GM18502 (cell line): ENCODE measurements at regions not wholly inside any gene's neighbourhood (a gene's known extent, or its start where the extent isn't known, plus 50 kb on each side); places are given as distances from the start of the nearest gene placed in this dataset.

ENCODE experiments used
- ATAC-seq: cut with Tn5 transposase; IDR thresholded peaks from one replicate; pipeline ENCODE4 v1.9.1; 2021; ENCODE audit warnings: mild to moderate bottlenecking; ENCODE audit not compliant: unreplicated experiment, poor library complexity

DNA sequence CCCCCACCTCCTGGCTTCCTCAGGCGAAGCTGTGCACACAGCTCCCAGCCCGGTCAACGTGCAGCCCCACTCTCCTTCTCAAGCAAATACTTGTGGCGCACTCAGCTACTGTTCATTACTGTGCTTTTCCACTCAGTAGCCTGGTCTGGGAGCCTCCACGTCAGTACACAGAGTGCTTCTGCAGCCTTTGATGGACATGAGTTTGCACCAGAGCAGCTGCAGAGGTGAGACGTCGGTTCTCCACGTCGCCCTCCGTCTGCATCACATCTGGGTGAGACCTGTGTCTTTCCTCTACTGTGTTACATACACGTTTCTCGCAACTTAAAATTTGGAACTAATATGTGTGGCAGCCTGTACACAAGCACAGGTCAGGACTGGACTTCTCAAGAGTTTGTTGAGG lies 334.3 kb downstream of the C16orf95 start:
- no peak for ATAC-seq

DNA sequence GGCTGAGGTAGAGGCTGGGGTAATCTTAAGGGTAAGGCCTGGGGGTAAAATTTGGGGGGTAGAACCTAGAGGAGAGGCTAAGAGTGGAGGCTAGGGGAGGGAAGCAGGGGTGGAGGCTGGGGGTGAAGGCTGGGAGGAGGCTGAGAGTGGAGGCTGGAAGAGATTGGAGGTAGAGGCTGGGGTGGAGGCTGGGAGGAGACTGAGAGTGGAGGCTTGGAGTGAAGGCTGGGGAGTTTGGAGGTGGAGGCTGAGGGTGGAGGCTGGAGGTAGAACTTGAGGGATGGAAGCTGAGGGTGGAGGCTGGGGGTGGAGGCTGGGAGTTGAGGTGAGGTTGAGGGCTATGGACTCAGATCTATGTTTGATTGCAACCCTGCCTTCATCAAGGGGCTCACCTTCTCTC lies 333.6 kb downstream of the C16orf95 start:
- ATAC-seq = no peak

DNA sequence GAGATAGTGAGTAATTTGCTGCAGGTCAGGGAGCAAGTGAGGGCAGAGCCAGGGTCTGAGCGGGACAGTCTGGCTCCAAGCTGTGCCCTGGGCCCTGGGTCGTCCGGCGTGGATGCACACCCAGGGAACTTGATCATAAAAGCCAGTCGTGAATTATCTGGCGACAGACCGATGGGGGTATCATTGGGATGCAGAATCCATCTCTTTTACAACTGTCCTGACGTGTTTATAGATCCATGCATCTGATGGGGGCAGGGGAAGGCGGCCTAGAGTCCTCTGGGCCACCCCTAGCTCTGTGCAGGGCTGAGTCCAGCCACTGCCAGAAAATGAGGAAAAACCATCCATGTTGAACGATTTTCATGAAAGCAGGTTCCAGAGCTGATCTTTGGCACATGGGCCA lies 332.8 kb downstream of the C16orf95 start:
- ATAC-seq = no peak

GRCh38 chr16:86984991-86985647 lies 332.1 kb downstream of the C16orf95 start:
- ATAC-seq = no peak

GRCh38 chr16:86985648-86986015 lies 331.6 kb downstream of the C16orf95 start:
- no peak for ATAC-seq

- ATAC-seq = no peak
Observed at GRCh38 chr16:86986136-86986535, 331.1 kb downstream of the C16orf95 start.

GRCh38 chr16:86986809-86987487 lies 330.2 kb downstream of the C16orf95 start:
- ATAC-seq = no peak

GRCh38 chr16:86987746-86988670 lies 329.2 kb downstream of the C16orf95 start:
- ATAC-seq = no peak

DNA sequence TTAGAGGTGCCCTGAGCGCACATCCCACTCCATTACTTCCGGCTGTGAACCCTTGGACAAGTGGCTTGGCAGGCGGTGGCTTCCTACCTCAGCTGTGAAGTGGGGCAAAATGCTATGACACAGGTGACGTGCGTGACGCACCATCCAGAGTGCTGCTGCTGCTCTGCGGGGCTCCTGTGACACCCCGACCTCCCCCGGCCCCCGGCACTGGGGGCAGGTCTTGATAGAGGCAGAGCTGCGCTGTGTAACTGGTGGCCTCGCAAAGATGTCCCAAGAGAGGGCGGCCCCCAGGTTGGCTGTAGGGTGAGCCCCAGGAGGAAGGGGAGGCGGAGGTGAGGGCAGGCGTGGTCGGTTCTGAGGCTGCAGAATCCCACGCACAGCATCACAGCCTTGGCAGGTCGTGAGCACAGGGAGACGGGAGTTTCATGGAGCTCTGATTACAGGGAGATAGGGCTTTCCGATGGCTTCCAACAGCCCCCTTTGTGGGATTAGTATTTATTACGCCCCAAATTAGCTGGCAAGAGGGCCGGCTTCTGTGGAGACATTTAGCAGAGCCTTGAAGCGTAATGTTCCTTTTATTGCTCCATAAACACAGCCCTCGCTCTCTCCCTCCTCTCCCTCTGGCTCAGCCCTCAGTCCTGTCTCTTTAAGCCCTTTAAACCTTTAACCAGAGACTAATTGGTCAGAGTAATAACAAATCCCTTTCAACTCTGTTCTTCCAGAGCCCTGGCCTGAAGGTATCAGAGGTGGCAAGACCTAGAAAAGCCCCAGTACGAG lies 328.1 kb downstream of the C16orf95 start:
- no peak for ATAC-seq

DNA sequence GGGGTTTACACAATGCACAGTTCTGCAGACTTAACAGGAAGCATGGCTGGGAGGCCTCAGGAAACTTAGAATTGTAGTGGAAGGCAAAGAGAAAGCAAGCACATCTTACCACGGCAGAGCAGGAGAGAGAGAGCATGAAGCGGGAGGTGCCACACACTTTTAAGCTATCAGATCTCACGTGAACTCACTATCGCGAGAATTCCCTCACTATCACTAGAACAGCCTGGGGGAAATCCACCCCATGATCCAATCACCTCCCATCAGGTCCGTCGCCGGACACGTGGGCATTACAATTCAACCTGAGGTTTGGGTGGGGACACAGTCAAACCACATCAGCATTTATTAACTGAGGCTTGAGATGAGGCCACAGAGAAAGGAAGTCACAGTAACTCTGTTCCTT lies 326.7 kb downstream of the C16orf95 start:
- ATAC-seq = no peak

DNA sequence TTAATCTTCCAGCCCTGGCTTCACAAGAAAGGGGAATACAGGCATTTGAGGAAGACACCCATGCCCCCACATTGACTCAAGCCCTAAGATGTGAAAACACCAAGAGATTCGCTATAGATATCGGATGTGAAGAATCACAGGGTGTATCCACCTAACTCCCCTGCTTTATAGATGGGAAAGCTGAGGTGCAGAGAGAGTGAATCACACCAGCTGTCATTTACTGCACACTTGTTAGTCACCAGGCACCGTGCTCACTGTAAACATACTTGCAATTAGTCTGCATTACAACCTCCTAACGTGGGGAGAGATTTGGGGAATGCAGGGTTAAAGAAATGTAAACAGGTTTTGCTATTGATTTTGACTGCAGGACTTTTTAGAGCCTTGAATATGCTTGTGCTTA lies 325.5 kb downstream of the C16orf95 start:
- no peak for ATAC-seq

DNA sequence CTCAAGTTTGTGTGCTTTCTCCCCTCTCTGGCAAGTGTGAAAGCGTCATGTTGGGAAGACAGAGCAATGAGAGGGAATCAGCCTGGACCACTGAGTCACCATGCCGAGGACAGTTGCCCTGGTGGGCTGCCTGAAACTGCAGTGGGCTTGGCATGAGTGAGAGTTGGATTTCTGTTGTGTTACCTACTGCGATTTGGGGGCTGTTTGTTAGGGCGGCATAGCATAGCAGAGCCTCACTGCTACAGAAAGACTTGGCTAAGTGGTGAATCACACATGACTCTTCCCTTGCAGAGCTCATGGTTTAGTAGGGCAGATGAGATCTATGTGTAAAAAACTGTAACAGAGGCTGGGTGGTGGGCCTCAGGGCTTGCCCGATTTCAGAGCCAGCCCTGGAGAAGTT lies 324.6 kb downstream of the C16orf95 start:
- no peak for ATAC-seq

- no peak for ATAC-seq
Observed at GRCh38 chr16:86993426-86994110, 323.6 kb downstream of the C16orf95 start.

DNA sequence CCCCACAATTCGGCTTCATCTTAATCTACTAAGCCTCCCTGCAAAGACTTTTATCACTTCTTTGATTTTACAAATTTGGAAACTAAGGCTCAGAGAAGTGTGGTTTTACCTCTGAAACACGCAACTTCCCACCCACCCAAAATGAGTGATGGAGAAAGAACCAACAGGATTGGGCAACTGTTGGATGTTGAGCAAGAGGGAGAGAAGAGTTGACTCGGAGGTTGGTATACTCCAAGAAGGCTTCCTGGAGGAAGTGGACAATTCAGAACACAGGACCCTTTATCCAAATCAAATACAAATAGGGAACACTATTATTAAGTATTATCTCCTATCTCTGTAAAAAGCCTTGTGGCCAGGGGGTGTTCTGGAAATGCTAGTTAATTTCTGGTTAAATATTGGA lies 323.0 kb downstream of the C16orf95 start:
- ATAC-seq = no peak

DNA sequence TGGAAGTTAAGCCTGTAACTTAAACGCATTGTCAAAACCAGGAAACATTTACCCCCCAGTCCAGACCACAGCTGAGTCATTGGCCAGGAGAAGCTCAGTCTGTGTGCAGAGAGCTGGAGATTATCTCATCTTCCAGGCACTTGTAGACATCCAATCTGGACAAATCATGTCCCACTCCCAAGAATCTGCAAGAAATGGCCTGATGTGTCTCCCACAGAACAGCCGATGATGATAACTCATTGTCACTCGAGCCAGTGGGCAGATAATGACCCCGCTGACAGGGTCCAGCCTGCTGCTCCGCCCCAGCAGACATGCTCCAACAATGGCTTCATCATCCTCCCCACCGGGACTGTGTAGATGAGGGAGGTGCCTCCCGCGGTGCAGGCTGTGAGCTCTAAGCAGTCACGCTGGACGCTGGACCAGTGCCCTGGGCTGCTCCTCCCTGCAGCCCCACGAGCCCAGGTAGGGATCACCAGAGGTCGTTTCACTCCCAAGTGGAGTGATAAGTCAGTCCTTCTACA lies 322.5 kb downstream of the C16orf95 start:
- no peak for ATAC-seq

DNA sequence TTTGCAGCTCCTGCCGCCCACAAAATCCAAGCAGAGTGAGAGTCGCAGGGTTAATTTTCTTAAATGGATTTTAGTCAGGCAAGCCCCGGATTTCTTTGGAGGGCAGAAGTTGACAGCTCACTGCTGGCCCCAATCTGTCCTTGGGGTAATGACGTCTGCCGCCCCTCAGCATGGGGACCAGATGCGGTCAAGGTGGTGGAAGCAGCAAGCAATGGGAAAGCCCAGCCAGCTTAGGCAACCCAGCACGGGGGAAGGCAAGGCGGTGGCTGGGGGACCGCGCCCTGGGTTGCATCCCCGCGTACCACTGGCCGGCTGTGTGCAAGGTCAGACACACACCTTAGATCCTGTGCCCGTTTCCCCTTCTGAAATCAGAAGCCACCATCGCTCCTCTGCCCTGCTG lies 321.7 kb downstream of the C16orf95 start:
- no peak for ATAC-seq

DNA sequence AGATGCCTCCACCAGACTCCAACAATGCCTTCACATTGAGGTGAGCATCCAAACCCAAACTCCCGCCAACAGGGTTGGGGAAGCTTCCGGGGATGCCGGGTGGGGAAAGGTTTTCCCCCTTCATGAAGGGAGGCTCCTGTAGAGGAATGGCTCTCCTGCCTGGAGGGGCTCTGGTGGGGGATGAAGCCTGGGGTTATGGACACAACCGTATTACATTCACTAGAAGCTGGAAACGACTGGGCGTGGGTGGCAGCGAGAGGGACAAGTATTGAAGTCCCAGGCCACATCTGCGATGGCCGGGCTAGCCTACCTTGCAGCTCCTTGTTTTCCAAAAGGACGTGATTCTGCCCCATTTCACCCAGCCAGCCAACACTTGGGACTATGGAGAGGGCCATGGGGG lies 321.1 kb downstream of the C16orf95 start:
- ATAC-seq = no peak

GRCh38 chr16:86997058-86997457 lies 320.1 kb downstream of the C16orf95 start:
- ATAC-seq = no peak

DNA sequence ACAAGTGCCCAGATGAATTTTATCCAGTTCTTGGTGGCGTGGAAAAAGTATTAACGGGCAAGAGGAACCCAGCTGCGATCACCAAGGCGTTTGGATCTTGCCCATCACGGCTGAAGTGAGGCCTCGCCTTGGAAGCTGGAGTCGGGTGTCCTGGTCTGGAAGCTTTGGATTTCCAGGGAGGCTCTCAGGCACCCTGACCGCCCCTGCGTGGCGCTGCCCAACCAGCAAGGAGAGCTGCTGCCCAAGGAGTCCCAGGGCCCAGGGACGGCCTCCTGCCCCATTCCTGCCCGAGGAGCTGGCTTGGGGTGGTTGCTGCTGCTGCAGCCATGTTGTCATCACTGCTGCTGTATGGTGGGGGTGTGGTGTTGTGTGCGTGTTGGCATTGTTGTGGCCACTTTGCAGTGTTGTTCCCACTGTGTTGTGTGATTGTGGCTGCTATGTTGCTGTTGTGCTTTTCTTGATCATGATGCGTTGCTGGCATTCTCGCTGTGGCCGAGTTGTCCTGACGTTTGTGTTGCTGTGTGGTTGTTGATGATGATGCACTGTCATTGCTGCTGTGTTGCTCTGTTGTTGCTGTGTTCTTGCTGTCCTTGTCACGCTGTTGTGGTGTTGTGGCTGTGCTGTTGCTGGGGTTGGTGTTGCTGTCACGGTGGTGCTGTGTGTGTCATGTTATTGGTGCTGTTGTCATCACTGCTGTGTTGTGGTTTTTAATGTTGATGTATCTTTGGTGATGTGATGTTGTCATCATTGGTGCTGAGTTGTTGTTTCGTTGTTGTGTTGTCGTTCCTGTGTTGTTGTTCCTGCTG lies 318.8 kb downstream of the C16orf95 start:
- ATAC-seq = no peak
